ENCODE measurements at regions not wholly inside any gene's neighbourhood (a gene's known extent, or its start where the extent isn't known, plus 50 kb on each side); places are given as distances from the start of the nearest gene placed in this dataset.

DNA sequence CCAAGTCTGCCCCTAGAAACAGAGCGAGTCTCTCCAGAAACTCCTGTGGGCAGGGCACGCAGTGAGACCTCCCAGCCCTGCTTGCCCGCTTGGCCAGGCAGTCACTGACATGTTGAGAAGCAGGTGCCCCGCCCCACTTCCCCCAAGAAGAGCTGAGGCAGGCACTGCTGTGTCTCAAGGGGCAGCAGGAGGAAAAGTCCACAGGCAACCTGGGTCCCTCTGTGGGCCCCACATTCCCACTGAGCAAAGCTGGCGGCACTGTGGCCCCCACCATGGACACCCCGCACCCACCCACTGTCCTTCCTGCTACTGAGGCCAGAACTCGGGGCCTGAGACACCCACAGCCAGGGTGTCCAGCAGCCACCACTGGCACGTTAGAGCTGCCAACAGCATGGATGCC lies 137.3 kb upstream of the NKX1-1 start:
- FAIRE-seq (no peak), DNase-seq (ENCODE audit: low spot score) (no peak)

DNA sequence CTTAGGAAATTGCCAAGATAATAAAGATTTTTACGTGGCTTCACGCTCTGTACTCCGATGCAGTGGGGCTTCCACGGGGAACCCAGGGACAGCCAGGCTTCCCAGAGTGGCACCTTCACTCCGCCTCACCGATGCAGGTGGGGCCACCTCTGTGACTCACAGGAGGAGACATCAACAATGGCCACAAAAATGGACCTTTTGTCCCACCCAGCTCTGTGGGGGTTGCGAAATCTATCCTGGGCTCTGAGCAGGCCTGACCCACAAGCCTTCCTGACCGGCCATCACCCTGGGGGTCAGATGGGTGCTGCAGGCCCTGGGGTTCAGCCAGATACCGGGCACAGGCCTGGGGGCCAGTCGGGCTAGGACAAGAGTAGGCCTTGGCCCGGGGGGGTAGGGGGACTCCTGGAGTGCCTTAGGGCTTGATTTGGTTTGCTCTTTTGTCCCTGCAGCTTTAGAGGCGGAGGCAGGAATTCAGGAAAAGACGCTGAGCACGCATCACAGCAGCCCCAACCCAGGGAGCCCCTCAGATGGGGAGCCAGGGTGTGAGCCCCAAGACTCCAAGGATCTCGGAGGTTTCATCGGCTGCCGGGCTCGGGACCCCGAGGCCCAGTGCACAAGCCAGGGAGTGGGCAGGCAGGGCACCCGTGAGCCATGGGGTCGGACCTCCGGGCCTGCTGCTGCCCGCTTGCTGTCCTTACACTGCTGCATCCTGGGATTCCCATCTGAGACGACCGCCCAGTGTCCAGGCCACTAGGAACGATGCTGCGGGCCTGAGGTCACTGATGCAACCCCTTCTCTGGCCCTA lies 136.5 kb upstream of the NKX1-1 start:
- FAIRE-seq (no peak), DNase-seq (ENCODE audit: low spot score) (no peak)

DNA sequence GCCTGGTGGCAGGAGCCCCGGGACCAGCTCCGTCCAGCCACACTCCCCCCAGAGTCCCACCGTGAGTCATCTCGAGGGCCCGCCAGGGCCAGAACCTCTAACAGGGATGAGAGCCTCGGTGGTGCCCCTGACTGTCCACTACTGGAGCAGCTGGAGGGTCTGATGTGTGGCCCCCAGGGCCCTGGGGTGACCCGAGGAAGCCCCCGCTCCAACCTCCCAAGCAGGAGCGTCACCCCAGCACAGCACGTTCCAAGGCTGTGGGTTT lies 135.9 kb upstream of the NKX1-1 start:
- no peak for FAIRE-seq

DNA sequence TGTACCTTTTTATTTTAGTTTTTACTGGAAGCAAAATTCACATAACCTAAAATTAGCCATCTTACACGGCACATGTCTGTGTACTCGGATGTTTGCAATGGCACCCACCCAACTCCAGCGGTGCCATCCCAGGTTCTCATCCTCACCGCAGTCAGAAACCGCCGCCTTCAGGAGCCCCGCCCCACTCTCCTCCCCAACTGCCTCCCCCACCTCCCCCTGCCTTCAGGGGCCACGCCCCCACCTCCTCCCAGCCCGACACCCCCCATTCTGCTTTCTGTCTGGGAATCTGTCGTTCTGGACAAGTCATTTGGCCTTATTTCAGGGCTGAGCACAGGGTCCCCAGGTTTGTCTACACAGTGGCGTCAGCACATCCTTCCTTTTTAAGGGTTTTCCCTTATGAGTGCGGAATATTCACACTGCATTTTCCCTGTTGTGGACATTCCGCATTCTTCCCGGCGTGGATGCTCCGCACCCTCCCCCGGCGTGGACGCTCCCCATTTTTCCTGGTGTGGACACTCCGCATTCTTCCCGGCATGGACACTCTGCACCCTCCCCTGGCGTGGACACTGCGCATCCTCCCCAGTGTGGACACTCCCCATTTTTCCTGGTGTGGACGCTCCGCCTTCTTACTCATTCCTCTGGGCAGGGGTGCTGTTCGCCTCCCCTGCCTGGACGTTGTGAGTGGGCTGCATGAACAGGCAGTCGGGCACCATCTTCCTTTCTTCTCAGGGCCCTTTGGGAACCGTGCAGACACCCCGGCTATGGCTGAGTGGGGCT lies 135.4 kb upstream of the NKX1-1 start:
- FAIRE-seq (no peak), DNase-seq (ENCODE audit: low spot score) (peak; percentile 42)

More for the DNA sequence above, 135.9 kb upstream of the NKX1-1 start:
- DNase-seq (ENCODE audit: low spot score) = no peak

DNA sequence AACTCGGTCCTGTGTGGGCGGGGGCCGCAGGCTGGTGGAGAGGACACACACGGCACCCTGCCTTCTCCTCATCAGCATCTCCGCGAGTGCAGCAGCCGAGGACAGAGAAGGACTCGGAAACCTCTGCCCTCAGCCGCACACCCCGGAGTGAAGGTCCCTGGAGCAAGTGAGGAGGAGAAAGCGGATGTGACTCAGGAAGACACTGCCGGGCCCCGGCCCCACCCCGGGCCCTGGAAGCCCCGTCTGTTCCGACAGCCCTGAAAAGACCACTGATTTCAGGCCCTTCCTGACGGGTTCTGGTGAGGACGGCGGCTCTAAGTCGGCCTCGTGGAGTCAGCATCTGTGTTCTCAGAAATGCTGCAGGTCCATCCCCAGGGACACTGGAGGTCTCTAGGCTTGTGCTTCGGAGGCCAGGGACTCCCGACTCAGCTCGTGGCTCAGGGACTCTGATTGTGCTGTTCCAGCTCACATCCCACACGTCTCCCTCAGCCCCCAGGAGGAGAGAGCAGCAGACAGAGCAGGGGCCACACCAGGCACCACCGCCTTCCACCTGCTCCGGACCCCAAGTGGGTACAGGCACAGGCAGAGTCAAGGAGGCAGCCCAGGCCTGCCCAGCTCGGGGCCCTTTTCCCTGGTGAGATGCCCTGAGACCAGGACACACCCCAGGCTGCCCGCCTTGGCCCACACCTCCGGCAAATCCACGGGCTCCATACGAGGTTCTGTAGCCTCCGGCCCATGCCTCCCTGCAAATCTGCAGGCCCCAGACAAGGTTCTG lies 134.5 kb upstream of the NKX1-1 start:
- DNase-seq (ENCODE audit: low spot score) (no peak), FAIRE-seq (no peak)

DNA sequence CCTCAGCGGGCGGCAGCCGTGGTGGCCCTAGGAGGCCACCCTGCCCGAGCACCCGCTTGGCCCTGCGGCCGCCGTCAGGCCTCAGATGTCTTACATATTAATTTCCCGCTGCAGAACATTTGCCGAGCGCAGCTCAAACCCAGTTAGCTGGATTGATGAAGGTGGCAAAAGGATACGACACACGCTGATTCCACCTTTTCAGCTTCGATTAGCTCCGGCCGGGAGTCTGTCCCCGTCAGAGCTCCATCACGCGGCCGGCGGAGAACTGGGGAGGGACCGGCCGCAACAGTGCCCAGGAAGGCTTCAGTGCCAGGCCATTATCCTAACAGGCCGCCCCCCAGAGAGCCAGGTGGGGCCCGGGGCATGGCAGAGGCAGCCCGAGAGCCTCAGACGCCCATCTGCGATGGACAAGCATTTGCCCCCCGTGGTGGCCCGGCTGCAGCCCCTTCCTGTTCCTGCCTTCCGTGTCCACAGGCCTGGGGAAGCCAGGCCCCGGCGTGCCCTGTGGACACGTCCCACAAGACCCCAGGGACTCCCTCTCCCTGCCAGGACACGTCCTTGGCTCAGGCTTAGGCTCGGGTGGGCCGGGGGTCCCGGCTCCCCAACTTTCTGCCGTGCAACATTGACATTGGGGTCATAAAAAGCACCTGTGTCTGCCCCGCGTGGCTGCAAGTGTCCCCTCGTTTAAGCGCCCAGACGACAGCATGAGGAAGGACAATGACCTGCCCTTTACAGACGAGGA lies 133.8 kb upstream of the NKX1-1 start:
- FAIRE-seq = no peak
- no peak for DNase-seq (ENCODE audit: low spot score)

DNA sequence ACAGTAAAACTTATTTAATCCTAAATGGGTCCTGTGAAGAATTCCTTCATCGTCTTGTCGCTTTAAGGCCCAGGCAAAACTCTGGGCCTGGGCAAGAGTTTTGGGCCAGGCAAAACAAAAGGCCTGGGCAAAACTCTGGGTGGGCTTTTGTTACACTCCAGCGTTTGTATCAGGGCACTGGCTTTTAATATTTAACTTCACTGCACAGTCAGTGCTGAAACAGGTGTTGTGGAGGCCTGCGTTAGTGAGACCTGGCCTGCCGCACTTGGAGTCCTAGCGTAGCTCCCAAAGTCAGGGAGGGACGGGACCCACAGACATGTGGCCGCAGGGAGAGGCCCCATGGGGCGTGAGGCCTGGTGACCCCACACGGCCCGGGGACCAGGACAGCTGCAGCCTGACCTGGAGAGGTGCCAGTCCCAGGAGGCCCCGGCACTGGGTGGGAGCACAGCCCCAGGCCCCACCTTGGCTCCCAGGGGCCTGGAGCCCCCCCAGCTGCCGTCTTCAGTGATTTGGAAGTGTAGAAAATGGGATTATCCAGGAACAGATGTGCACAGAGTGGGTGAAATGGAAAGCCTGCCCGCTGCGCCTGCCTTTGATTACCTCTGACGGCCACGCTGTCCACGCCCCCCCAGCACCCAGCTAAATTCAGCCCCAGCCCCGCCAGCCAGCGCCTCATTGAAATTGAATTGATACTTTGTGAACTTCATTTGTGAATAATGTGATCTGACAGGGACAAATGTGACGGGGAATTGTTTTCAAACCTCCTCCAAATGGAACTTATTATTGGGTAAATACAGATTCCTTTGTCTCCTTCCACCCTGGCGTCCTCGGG lies 132.9 kb upstream of the NKX1-1 start:
- FAIRE-seq = no peak
- no peak for DNase-seq (ENCODE audit: low spot score)

DNA sequence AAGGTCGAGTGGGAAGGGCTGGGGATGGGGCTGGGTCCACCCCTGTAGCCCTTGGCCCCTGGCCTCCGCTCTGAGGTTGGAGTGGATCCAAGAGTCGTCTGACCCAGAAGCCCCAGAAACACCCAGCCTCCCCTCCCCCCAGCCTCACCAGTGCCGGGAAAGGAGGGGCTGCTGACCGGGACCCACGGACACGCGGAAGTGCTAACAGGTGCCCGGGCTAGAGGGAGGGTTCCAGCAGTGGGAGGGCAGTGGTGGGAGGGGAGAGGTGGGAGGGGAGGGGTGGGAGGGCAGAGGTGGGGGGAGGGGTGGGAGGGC lies 131.8 kb upstream of the NKX1-1 start:
- FAIRE-seq = no peak
- no peak for DNase-seq (ENCODE audit: low spot score)

DNA sequence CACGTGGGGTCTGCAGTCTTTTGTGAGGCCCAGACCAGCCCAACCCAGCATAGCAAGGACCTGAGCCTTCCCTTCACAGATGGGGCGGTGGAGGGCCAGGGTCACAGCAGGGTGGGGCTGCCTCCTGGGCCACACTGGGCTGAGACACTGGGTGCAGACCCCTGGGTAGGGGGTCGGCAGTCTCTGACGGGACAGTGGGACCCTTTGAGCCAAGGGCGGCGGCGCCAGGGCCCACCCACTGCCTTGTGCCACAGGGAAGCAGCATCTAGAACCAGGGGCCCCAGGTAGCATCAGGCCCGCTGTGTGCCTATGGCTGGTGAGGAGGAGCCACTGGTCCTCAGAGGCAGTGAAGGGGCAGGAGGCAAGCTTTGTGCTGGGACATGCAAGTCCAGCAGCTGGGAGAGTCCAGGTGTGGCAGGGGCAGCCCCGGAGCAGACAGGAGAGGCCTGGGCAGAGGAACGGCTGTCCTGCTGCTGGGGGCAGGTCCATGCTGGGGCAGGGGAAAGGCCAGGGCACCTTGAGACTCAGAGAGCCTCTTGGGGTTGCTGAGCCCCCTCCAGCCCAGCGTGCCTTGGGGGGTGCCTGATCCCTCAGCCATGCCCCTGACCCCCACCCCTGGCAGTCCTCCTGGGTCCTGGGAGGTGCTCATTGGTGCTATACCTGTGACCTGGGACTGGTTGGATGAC lies 131.3 kb upstream of the NKX1-1 start:
- FAIRE-seq = no peak
- no peak for DNase-seq (ENCODE audit: low spot score)

DNA sequence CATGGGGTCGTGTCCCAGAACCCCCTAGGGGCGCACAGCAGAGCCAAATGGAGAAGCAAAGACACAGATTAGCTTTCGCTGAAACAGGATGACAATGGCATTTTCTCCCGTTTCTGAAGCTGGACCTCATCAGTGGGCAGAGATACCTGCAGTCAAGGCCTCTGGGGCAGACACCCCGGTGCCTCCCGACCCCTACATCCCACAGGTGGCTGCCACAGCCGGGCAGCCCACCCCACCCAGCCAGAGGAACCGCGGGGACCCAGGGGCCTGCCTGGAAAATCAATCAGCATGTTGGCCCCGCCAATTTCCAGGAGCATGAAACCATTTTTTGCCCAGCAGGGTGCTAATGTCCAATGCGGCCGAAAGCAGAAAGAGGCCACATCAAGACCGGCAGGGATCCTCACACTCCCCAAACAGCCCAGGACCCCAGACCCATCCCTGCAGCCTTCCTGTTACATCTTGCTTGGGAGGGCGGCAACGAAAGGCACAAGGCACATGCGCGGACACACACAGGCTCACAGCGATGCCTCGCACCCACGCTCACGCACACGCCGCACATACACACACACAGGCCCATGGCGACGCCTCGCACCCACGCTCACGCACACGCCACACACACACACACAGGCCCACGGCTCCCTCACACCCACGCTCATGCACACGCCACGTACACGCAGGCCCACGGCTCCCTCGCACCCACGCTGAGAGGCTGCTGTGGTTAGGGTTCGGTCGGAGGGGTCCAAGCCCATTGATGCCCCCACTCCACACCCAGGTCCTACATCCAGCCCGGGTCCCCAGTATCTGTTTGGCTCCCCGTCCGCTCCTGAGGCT lies 130.6 kb upstream of the NKX1-1 start:
- FAIRE-seq = no peak
- no peak for DNase-seq (ENCODE audit: low spot score)

DNA sequence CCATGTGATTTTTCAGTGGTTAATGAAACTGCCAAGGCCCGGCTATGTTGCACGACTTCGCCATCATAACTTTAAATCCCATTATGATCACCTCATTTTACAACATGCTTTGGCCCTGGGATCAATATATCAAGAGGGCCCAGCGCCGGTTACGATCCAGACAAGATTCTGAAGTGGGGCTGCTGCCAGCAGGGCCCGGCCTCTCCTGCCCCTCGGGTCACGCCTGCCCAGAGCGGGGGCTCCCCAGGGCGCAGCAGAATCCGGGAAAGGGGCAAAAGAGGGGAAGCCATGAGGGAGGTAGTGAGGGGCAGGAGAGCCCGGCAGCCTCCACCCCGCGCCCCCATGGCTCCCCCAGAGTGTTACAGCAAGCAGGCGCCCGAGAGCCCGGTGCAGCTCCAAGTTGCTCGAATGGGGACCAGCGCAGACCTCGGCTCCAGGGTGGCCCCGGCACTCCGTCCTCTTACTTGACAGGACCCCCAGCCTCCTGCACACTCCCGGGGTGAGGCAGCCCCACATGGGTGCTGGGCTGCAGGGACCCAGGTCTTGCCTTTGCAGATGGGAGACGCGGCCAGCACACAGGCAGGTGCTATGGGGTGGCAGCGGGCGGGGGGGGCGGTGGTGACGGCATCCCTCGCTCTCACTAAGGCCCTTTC lies 129.8 kb upstream of the NKX1-1 start:
- no peak for FAIRE-seq
- no peak for DNase-seq (ENCODE audit: low spot score)

DNA sequence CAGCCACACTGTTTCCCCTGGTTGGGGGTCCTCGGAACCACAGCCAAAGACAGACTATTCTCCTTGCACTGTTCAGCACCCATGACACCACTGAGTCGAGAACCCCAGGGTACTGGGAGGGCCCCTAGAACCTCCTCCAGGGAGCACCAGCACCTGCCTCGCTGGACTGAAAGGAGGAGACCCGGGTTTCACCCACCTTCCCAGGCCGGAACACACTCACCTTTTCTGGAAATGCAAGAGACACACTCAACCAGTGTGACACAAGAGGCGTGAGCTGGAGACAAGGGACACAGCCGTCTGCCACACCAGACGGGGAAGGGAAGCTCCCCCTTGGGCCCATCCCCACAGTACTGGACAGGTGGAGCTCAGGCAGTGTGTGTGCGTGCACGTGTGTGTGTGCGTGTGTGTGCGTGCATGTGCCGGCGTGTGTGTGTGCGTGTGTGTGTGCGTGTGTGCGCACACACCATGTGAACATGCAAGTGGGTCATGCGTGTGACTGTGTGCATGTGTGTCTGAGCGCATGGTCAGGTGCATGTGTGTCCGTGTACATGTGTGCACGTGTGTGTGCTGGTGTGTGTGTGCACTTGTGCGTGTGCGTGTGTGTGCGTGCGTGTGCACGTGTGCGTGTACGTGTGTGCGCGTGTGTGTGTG lies 128.8 kb upstream of the NKX1-1 start:
- FAIRE-seq (peak; percentile 81), DNase-seq (ENCODE audit: low spot score) (no peak)

DNA sequence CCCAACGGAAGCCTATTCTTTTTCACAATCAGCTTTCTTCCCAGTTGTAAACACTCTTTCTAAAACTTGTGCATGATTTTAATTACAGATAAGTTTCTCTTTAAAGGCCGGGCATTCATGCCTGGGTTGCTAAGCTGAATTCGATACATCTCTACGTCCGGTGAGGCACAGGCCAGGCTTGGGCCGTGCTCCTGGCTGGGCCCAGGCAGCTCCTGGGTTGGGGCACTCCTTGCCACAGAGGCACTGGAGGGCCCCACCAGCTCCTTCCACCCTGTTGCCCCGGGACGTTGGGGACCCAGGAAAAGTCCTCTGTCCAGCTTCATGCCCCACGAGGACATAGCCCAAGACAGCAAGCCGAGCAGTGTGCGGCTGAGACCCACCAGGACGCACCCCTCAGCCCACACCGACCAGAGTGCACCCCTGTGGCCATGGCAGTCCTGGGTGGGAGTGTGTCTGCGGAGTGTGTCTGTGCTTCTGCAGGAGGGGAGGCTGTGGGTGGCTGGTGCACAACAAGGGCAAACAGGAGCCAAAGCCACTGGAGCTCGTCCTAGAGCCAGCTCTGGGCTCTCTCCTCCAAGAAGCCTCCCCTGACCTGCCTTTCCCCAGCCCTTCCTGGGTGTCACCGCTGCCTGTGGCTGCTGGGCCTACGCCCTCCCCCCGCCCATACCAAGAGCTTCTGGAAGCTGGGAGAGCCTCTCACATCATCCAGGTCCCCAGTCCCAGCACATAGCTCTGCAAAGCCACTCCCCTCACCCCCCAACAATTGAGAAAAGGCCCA lies 128.0 kb upstream of the NKX1-1 start:
- DNase-seq (ENCODE audit: low spot score) (no peak), FAIRE-seq (no peak)

DNA sequence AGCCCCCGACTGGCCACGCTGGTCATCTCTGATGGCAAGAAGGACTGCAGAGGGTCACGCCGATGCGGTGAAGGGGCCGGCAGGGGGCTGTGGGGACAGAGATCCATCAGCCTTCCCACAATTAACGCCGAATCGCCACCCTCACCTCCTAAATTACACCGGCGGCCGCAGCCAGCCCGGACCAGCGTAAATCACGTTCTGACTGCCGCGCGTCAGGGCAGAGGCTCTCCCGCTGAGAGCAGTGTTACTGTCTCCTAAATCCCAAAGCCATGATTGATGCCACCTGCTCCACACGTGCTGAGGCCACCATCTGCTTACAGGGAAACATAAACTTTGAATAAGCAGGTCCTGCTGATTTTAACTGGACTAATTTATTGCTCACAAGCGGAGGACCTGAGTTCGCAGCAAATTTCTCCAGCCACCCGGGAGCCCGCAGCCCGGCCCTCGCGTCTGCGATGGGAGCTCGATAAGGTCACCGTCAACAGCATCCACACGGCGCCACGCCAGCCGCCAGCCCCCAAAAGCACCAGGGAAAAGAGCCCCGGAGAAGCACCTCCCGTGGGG lies 127.3 kb upstream of the NKX1-1 start:
- FAIRE-seq (no peak), DNase-seq (ENCODE audit: low spot score) (no peak)

DNA sequence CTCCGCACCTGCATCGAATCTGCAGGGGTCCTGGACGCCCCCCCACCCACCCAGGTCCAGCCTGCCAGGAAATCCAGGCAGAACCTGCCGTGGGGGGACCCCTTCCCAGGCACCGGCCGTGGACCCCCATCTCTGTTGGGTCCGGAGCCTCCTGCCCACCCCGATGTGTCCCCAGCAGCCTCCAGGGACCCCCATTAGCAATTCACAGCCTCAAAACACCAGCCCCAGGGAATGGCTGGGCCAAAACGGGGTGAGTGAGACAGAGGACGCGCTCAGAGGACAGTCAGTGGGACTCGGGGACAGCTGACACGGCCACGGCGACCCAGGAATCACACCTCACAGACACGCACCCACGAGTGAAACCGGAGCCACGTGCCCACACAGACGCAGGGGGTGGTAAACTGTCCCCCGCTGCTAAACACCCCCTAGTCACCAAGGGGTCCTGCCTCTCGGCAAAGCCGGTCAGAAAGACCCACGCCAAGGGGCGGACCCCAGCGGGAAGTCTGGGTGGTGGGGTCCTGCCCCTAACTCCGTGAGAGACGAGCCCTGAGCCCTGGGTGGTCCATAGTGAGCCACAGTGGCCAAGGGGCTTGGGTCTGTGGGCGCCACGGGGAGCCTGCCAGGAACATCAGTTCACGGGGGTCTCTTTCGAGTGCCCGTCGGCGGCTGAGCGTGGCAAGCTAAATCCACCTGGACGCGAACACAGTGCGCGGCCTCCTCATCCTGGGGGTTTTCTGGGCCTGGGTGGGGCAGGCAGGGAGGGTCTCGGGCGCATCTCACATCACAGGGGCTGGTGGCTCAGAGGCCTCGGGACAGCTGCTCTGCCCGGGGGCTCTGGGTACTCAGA lies 126.5 kb upstream of the NKX1-1 start:
- DNase-seq (ENCODE audit: low spot score) = no peak
- FAIRE-seq = no peak

Measured in urothelium cell line (cell line).